KMS-11 (cell line): ENCODE measurements at regions not wholly inside any gene's neighbourhood (a gene's known extent, or its start where the extent isn't known, plus 50 kb on each side); places are given as distances from the start of the nearest gene placed in this dataset.

Source experiments
- H2AFZ ChIP-seq: fragments of 200-600 bp; sonication (generic); 2 replicates; pipeline ENCODE4 v1.6.1; 2016; ENCODE audit warnings: antibody characterized with exemption, mixed run types, low read depth
- H3K27ac ChIP-seq: fragments of 200-600 bp; sonication (generic); 2 replicates; pipeline ENCODE4 v1.6.1; 2016; ENCODE audit warnings: mild to moderate bottlenecking, mixed run types
- H3K27me3 ChIP-seq: fragments of 200-600 bp; sonication (generic); 2 replicates; pipeline ENCODE4 v1.6.1; 2017; ENCODE audit warnings: mild to moderate bottlenecking, low read depth, mixed run types, moderate library complexity; ENCODE audit not compliant: insufficient read depth
- H3K36me3 ChIP-seq: fragments of 200-600 bp; sonication (generic); 2 replicates; pipeline ENCODE4 v1.6.1; 2017; ENCODE audit warnings: mild to moderate bottlenecking, mixed run types; ENCODE audit not compliant: insufficient read depth
- H3K4me1 ChIP-seq: fragments of 200-600 bp; sonication (generic); 2 replicates; pipeline ENCODE4 v1.6.1; 2016; ENCODE audit warnings: mild to moderate bottlenecking, low read depth, mixed run types; ENCODE audit not compliant: poor library complexity, severe bottlenecking
- H3K4me2 ChIP-seq: fragments of 200-600 bp; sonication (generic); 2 replicates; pipeline ENCODE4 v1.7.0; 2016; ENCODE audit warnings: mild to moderate bottlenecking, mixed run types
- H3K4me3 ChIP-seq: fragments of 200-600 bp; sonication (generic); IDR thresholded peaks from 2 replicates; pipeline ENCODE4 v1.6.1; 2017; ENCODE audit warnings: low read depth, low read length, mixed read lengths; ENCODE audit not compliant: insufficient read depth
- H3K79me2 ChIP-seq: fragments of 200-600 bp; sonication (generic); 2 replicates; pipeline ENCODE4 v1.6.1; 2016; ENCODE audit warnings: low read depth, mixed run types; ENCODE audit not compliant: insufficient read depth
- H3K9ac ChIP-seq: fragments of 200-600 bp; sonication (generic); 2 replicates; pipeline ENCODE4 v1.6.1; 2016; ENCODE audit warnings: mild to moderate bottlenecking, mixed run types
- H4K20me1 ChIP-seq: fragments of 200-600 bp; sonication (generic); 2 replicates; pipeline ENCODE4 v1.6.1; 2016; ENCODE audit warnings: mild to moderate bottlenecking, mixed run types; ENCODE audit not compliant: insufficient read depth
- TF ChIP-seq, protein P1 (sequence below): fragments of 200-600 bp; sonication (generic); conservative IDR thresholded peaks from 2 replicates; pipeline ENCODE4 v1.6.1; 2017; ENCODE audit warnings: low read depth, mild to moderate bottlenecking, antibody characterized with exemption, low read length, moderate library complexity, mixed read lengths

GRCh38 chr6:44034931-44035345, 92.3 kb downstream of the MRPL14 start:
- Histone ChIP-seq H3K9ac (no peak overlapping the region), H3K27me3 (no peaks in the 10 kb centered on the region), H3K79me2 (no peaks in the 10 kb centered on the region), H3K36me3 (no peaks in the 10 kb centered on the region), H3K4me3 (no peak overlapping the region), H4K20me1 (no peaks in the 10 kb centered on the region), H3K4me2 (no peak overlapping the region), H3K4me1 (no peaks in the 10 kb centered on the region), H2AFZ (no peak overlapping the region), H3K27ac (no peak overlapping the region)
- TF ChIP-seq, protein P1, sequence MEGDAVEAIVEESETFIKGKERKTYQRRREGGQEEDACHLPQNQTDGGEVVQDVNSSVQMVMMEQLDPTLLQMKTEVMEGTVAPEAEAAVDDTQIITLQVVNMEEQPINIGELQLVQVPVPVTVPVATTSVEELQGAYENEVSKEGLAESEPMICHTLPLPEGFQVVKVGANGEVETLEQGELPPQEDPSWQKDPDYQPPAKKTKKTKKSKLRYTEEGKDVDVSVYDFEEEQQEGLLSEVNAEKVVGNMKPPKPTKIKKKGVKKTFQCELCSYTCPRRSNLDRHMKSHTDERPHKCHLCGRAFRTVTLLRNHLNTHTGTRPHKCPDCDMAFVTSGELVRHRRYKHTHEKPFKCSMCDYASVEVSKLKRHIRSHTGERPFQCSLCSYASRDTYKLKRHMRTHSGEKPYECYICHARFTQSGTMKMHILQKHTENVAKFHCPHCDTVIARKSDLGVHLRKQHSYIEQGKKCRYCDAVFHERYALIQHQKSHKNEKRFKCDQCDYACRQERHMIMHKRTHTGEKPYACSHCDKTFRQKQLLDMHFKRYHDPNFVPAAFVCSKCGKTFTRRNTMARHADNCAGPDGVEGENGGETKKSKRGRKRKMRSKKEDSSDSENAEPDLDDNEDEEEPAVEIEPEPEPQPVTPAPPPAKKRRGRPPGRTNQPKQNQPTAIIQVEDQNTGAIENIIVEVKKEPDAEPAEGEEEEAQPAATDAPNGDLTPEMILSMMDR: no peak

DNA sequence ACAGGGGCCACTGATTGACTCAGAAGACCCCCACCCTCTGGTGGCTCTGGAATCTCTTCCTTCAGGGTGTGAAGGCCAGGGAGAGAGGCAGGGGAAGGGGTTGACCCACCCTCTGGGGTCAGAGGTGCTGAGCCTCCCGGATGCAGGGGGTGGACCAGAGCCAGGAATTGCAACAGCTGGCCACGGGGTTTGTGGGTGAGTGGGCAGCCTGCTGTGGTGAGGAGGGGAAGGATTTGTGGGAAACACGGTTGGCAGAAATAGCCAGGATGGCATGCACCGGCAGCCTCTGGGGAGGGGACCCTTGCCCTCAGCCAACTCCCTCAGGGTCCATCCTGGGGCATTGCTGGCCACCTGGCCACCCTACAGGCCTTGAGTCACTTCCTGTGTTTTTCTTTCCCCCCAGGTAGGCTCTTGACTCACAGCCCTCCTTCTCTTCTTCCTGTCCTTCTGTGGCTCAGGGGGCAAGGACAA, 92.8 kb downstream of the MRPL14 start:
- Histone ChIP-seq H2AFZ (no peak overlapping the region), H3K27me3 (no peaks in the 10 kb centered on the region), H3K27ac (no peak overlapping the region), H3K4me1 (no peaks in the 10 kb centered on the region), H3K4me3 (no peak overlapping the region), H3K79me2 (no peaks in the 10 kb centered on the region), H4K20me1 (no peaks in the 10 kb centered on the region), H3K36me3 (no peaks in the 10 kb centered on the region), H3K9ac (no peak overlapping the region), H3K4me2 (no peak overlapping the region)
- TF ChIP-seq, protein P1: no peak

GRCh38 chr6:44030812-44031454, 96.3 kb downstream of the MRPL14 start:
- Histone ChIP-seq H3K79me2 (no peaks in the 10 kb centered on the region), H3K36me3 (no peaks in the 10 kb centered on the region), H3K9ac (no peak overlapping the region), H3K27ac (no peak overlapping the region), H3K4me2 (no peak overlapping the region), H4K20me1 (no peaks in the 10 kb centered on the region), H2AFZ (no peak overlapping the region), H3K4me1 (no peaks in the 10 kb centered on the region), H3K4me3 (no peak overlapping the region), H3K27me3 (no peaks in the 10 kb centered on the region)
- TF ChIP-seq, protein P1: no peak

- no peak overlapping the region for H3K4me3 ChIP-seq
- H3K79me2 ChIP-seq: no peaks in the 10 kb centered on the region
- H3K4me2 ChIP-seq: no peak overlapping the region
- H3K27me3 ChIP-seq: no peaks in the 10 kb centered on the region
- H3K36me3 ChIP-seq: no peaks in the 10 kb centered on the region
- no peaks in the 10 kb centered on the region for H4K20me1 ChIP-seq
- no peak overlapping the region for H3K9ac ChIP-seq
- no peak overlapping the region for H2AFZ ChIP-seq
- TF ChIP-seq, protein P1: no peak
- H3K4me1 ChIP-seq: no peaks in the 10 kb centered on the region
- H3K27ac ChIP-seq: no peak overlapping the region
These were observed 97.6 kb downstream of the MRPL14 start for GRCh38 chr6:44029444-44030185.
